Neural cell (in vitro differentiated cells): ENCODE measurements at regions not wholly inside any gene's neighbourhood (a gene's known extent, or its start where the extent isn't known, plus 50 kb on each side); places are given as distances from the start of the nearest gene placed in this dataset.

Source experiments
- H2AFZ ChIP-seq: fragments of 200-600, 300-800 bp; sonication (generic), shearing (Covaris generic); 2 replicates; pipeline ENCODE4 v1.6.0; 2014; ENCODE audit warnings: low read depth, mild to moderate bottlenecking, antibody characterized with exemption, low read length, moderate library complexity
- H3F3A ChIP-seq: fragments of 200-600 bp; shearing (Covaris generic); 2 replicates; pipeline ENCODE4 v1.6.1; 2016; ENCODE audit warnings: mild to moderate bottlenecking, moderate library complexity, mixed read lengths, antibody characterized with exemption, low read length; ENCODE audit not compliant: insufficient read depth, poor library complexity, severe bottlenecking
- H3K27ac ChIP-seq: fragments of 200-600, 300-800 bp; sonication (generic), shearing (Covaris generic); 2 replicates; pipeline ENCODE4 v1.5.1; 2014; ENCODE audit warnings: mild to moderate bottlenecking, low read length, moderate library complexity
- H3K27me3 ChIP-seq: fragments of 300-800, 200-600 bp; sonication (generic), shearing (Covaris generic); 2 replicates; pipeline ENCODE4 v1.6.0; 2014; ENCODE audit warnings: mild to moderate bottlenecking, low read depth, low read length, moderate library complexity; ENCODE audit not compliant: insufficient read depth
- H3K36me3 ChIP-seq: fragments of 300-800, 200-600 bp; sonication (generic), shearing (Covaris generic); 2 replicates; pipeline ENCODE4 v1.5.1; 2014; ENCODE audit warnings: mild to moderate bottlenecking, antibody characterized with exemption, low read length, moderate library complexity; ENCODE audit not compliant: insufficient read depth
- H3K4me2 ChIP-seq: fragments of 300-800, 200-600 bp; sonication (generic), shearing (Covaris generic); 2 replicates; pipeline ENCODE4 v1.6.0; 2014; ENCODE audit warnings: mild to moderate bottlenecking, low read length
- H3K4me3 ChIP-seq: fragments of 300-800, 200-600 bp; sonication (generic), shearing (Covaris generic); 2 replicates; pipeline ENCODE4 v1.5.1; 2014; ENCODE audit warnings: mild to moderate bottlenecking, low read length, moderate library complexity
- H3K79me2 ChIP-seq: fragments of 200-600 bp; shearing (Covaris generic); replicated peaks from 2 replicates; pipeline ENCODE4 v1.6.0; 2014; ENCODE audit warnings: mild to moderate bottlenecking, low read length, moderate library complexity; ENCODE audit not compliant: insufficient read depth
- H3K9ac ChIP-seq: fragments of 300-800, 200-600 bp; sonication (generic), shearing (Covaris generic); 2 replicates; pipeline ENCODE4 v1.6.1; 2016; ENCODE audit warnings: mild to moderate bottlenecking, low read length, mixed read lengths
- H3K9me2 ChIP-seq: fragments of 200-600 bp; shearing (Covaris generic); 2 replicates; pipeline ENCODE4 v1.6.1; 2016; ENCODE audit warnings: mild to moderate bottlenecking, low read length, mixed read lengths; ENCODE audit not compliant: insufficient read depth
- H3K9me3 ChIP-seq: fragments of 200-600, 300-800 bp; sonication (generic), shearing (Covaris generic); 2 replicates; pipeline ENCODE4 v1.6.1; 2016; ENCODE audit warnings: mild to moderate bottlenecking, mixed run types, low read length, moderate library complexity, mixed read lengths
- H4K20me1 ChIP-seq: fragments of 200-600 bp; shearing (Covaris generic); 2 replicates; pipeline ENCODE4 v1.6.1; 2016; ENCODE audit warnings: mild to moderate bottlenecking, mixed run types; ENCODE audit not compliant: insufficient read depth
- CTCF ChIP-seq: fragments of 450-650 bp; IDR thresholded peaks from 2 replicates; pipeline ENCODE4 v1.5.1; 2014; ENCODE audit warnings: antibody characterized with exemption, mild to moderate bottlenecking, moderate library complexity; ENCODE audit not compliant: poor library complexity, severe bottlenecking
- EP300 ChIP-seq: fragments of 450-650 bp; conservative IDR thresholded peaks from 2 replicates; pipeline ENCODE4 v1.6.1; 2014; ENCODE audit warnings: antibody characterized with exemption, mild to moderate bottlenecking, moderate library complexity; ENCODE audit not compliant: poor library complexity, severe bottlenecking
- EZH2 ChIP-seq: fragments of 200-600, 300-800 bp; shearing (Covaris generic), sonication (generic); IDR thresholded peaks from 2 replicates; pipeline ENCODE4 v1.6.1; 2014; ENCODE audit warnings: antibody characterized with exemption, low read length, borderline replicate concordance, mild to moderate bottlenecking; ENCODE audit not compliant: insufficient read depth, poor library complexity, severe bottlenecking
- MXI1 ChIP-seq: fragments of 450-650 bp; conservative IDR thresholded peaks from 2 replicates; pipeline ENCODE4 v1.6.1; 2014; ENCODE audit warnings: antibody characterized with exemption, mild to moderate bottlenecking; ENCODE audit not compliant: poor library complexity, severe bottlenecking
- POLR2AphosphoS5 ChIP-seq: IDR thresholded peaks from 2 replicates; pipeline ENCODE4 v1.6.1; 2012
- RAD21 ChIP-seq: fragments of 450-650 bp; conservative IDR thresholded peaks from 2 replicates; pipeline ENCODE4 v1.6.1; 2014; ENCODE audit warnings: antibody characterized with exemption, mild to moderate bottlenecking, moderate library complexity
- REST ChIP-seq: IDR thresholded peaks from 2 replicates; pipeline ENCODE4 v1.6.1; 2012; ENCODE audit warnings: borderline replicate concordance
- SMC3 ChIP-seq: fragments of 450-650 bp; conservative IDR thresholded peaks from 2 replicates; pipeline ENCODE4 v1.6.1; 2014; ENCODE audit warnings: antibody characterized with exemption, mild to moderate bottlenecking, moderate library complexity; ENCODE audit not compliant: poor library complexity
- TAF1 ChIP-seq: IDR thresholded peaks from 2 replicates; pipeline ENCODE4 v1.6.1; 2012; ENCODE audit warnings: low read depth

DNA sequence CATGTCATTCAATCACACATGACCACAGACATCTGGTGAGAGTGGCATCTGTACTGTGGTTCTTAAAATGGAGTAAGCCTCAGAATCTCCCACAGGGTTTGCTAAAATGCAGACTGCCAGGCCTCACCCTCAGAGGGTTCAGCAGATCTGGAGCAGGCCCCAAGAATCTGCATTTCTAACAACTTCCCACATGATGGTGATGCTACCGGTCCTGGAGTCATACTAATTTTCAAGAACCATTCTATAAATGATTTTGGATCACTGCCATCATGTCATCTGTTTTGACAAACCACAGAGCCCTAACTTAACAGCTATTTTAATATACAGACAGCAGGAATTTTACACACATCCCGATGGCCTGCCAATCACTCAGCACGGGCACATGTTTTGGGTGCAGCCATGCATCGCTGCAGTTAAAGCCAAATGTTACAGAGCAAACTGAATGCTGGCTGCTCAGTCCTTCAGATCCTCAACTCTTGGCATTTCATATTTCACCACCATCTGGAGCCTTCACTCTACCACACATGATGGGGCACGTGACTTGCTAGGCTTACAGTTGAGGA is 792.1 kb upstream of the AMELY start:
- Histone ChIP-seq H3K9me3 (no peaks in the 10 kb centered on the region), H3K27me3 (no peaks in the 10 kb centered on the region), H3K4me2 (no peak overlapping the region), H3K36me3 (no peaks in the 10 kb centered on the region), H3K9ac (no peak overlapping the region), H3K27ac (no peak overlapping the region), H3F3A (no peaks in the 10 kb centered on the region), H3K9me2 (no peaks in the 10 kb centered on the region), H3K4me3 (no peak overlapping the region), H3K79me2 (no peaks in the 10 kb centered on the region), H2AFZ (no peak overlapping the region), H4K20me1 (no peaks in the 10 kb centered on the region)
- TF ChIP-seq SMC3 = no peak
- no peak for TF ChIP-seq EP300
- no peak for TF ChIP-seq POLR2AphosphoS5
- no peak for TF ChIP-seq REST
- no peak for TF ChIP-seq EZH2
- no peak for TF ChIP-seq CTCF
- no peak for TF ChIP-seq RAD21
- TF ChIP-seq MXI1 = no peak
- TF ChIP-seq TAF1 = no peak

GRCh38 chrY:7702481-7702880 is 790.9 kb upstream of the AMELY start:
- H3K27me3 ChIP-seq = no peaks in the 10 kb centered on the region
- no peak for TF ChIP-seq CTCF
- no peak for TF ChIP-seq MXI1
- TF ChIP-seq EP300 = no peak
- no peak for TF ChIP-seq REST
- no peak for TF ChIP-seq POLR2AphosphoS5
- TF ChIP-seq TAF1 = no peak
- TF ChIP-seq SMC3 = no peak
- no peak for TF ChIP-seq EZH2
- H3K9ac ChIP-seq = no peak overlapping the region
- H3K4me3 ChIP-seq = no peak overlapping the region
- no peaks in the 10 kb centered on the region for H4K20me1 ChIP-seq
- no peak overlapping the region for H3K4me2 ChIP-seq
- H3K9me3 ChIP-seq = no peaks in the 10 kb centered on the region
- H3K27ac ChIP-seq = no peak overlapping the region
- no peaks in the 10 kb centered on the region for H3F3A ChIP-seq
- H2AFZ ChIP-seq = no peak overlapping the region
- no peaks in the 10 kb centered on the region for H3K9me2 ChIP-seq
- no peaks in the 10 kb centered on the region for H3K79me2 ChIP-seq
- H3K36me3 ChIP-seq = no peaks in the 10 kb centered on the region
